ENCODE measurements at regions not wholly inside any gene's neighbourhood (a gene's known extent, or its start where the extent isn't known, plus 50 kb on each side); places are given as distances from the start of the nearest gene placed in this dataset.
"Not testable (repeated sequence)": the region's sequence is repeated elsewhere in the genome, so short reads cannot be mapped to it uniquely, and the experiment has no call there.

DNA sequence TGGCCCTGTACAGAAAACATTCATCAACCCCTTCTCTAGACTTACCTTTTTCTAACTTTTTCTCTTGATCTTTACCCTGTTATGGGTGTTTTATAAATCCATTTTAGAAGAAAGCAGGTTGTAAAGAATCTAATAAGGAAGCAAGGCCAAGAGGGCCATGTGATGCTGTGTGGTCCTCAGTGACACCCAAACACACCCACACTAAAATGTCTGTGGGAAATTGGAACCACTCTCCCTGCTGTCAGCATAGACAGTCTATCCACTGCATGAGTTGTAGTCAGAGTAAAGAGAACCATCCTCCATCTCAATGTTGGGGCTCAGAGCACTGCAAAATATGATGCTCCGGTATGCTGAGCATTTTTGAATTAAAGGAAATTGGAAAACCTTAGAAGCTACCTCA lies 235.5 kb downstream of the SKIDA1 start:
- no peak for FAIRE-seq

DNA sequence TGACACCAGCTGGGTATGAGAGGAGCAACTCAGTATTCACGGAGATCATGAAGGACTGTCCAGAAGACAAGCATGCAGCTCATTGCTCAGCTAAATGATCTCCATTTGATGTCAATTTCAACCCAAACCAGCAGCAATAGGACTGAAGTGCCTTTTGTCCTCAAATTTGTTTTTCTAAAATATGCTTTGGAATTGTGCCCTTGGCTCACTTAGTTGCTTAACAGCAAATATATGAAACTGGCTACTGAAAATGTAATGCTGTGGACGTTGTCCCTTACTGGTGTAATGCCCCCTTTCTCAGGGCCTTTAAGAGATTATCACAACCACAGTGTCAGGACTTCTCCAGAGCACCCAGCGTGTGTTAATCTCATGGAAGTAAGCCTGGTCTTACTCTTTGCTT lies 236.2 kb downstream of the SKIDA1 start:
- no peak for FAIRE-seq

DNA sequence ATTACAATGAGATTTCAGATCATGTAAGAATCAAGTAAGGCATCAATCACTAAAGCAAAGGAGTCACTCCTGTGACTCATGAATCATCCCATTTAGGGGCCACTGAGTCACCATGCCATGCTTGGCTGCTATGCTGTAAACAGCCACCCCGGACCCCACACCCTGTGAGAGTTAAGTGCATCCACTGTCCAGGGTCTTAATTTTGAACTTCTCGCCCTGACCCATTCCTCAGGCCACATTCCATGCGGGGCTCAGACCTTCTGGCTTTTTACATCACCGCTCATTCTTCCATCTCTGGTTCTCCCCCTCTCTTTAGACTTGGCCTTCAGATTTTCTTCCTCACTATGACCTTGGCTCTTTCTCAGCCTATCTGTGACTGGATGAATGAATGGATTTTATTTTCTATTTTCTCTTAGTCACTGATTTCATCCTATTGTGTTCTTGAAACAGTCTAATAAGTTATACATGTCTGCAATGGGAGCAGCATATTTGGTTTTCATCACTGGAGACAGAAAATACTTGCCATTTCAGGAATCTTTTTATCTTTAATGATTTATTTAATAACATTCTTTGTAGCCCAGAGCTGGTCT lies 239.6 kb downstream of the SKIDA1 start:
- no peak for FAIRE-seq

DNA sequence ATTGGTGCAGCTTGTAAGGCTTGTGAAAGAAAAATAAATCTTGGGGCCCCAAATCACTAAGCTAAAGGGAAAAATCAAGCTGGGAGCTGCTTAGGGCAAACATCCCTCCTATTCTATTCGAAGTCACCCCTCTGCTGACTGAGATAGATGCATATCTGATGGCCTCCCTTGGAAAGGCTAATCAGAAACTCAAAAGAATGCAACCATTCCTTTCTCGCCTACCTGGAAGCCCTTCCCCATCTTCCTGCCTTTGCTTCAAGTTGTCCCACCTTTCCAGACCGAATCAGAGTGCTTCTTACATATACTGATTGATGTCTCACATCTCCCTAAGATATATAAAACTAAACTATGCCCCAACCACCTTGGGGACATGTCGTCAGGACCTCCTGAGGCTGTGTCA lies 240.3 kb downstream of the SKIDA1 start:
- FAIRE-seq: no peak

DNA sequence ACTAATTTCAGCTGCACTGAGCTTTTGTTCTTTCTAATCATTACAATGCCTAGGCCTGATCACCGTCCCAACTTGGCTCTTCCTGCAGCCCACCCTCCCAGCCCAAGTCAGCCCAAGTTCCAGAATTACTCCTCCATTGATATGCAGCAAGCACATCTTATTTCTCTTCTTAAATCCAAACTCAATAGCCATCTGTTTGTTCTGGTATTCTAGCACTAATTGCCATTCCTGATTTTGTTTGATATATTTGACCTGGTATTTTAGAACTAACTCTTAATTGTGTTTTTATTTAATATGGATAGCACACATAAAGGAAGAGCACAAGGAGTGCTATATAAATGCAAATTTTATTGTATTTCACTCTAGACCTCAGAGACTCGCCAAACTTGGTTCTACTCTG lies 241.2 kb downstream of the SKIDA1 start:
- FAIRE-seq: no peak

DNA sequence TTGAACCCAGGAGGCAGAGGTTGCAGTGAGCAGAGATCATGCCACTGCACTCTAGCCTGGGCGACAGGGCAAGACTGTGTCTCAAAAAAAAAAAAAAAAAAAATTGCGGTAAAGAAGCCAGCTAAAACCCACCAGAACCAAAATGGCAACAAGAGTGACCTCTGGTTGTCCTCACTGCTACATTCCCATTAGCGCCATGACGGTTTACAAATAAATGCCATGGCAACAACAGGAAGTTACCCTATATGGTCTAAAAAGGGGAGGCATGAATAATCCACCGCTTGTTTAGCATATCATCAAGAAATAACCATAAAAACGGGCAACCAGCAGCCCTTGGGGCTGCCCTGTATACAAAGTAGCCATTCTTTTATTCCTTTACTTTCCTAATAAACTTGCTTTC lies 242.4 kb downstream of the SKIDA1 start:
- not testable (repeated sequence) for FAIRE-seq

DNA sequence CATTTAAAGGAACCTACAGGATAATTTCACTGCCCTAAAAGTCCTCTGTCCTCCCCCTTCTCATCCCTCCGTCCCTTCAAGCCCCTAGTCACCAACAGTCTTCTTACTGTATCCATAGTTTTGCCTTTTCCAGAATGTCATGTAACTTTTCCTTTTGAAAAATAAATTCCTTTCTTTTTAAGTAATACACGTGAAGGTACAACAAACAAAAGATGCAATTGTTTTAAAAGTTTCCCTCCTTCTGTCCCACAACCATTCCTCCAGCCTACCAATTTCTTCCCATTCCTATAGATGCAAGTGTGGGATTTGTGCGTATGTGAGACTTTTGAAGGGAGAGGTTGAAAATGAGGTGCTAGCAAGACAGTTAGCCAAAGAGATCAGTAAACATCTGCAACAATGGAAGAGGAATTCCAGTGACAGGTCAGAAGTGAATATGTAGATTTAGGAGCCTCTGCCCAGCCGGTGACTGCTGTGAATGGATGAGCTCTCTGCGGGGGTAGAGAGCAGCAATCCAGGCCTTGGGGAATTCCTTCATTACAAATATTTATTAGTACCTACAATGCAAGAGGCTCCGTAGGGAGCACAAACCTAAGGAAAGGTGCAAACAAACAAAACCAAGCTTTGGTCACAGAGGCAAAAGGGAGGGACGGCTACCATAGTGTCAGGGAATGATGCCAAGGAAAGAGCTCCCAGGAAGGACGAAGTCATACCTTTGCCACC lies 243.6 kb downstream of the SKIDA1 start:
- FAIRE-seq: no peak

DNA sequence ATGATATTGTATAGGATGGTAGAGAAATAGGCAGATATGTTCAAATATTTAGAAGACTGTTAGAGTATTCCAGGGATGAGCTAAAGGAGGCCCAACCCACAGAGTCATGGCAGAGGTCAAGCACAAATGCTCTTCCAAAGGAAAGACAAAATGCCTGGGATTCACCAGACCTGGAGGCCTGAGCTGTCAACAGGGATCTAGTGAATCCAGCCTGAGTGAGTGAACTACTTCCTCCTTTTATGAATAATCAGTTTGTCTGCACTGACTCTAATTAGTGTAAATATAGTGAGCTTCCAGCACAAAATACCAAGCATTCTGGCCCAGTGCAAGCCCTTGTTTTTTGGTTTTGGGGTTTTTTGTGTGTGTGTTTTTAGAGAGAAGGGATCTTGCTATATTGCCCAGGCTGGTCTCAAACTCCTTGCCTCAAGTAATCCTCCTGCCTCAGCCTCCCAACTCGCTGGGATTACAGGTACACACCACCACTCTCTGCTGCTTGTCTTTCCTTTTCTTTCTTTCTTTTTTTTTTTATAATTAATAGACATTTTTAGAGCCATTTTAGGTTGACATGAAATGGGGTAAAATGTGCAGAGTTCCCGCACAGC lies 244.4 kb downstream of the SKIDA1 start:
- no peak for FAIRE-seq

DNA sequence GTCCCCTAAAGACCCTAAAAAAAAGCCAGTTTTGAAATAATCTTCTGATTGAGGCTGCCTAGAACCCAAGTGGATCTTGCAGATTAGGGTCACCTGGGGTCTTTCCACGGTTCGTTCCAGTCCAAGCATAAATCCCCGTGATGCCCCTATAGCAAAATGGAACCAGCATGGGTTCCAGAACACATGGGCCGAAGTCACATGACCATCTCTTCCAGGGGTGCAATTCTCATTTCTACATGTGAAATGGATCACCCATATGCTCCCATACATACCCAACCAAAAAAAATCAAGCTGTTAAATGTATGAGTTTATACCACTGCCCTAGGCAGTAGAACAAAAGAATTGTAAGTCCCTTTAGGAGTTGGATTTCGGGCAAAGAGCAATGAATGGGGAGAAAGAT lies 245.4 kb downstream of the SKIDA1 start:
- FAIRE-seq: no peak

DNA sequence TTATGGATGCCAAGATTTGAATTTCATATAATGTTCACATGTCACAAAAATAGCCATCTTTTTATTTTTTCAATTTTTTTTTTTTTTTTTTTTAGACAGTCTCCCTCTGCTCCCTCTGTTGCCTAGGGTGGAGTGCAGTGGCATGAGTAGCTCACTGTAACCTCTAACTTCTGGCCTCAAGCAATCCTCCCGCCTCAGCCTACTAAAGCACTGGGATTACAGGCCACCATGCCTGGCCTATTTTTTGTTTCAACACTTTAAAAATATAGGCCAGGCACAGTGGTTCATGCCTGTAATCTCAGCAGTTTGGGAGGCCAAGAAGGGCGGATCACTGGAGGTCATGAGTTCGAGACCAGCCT lies 246.3 kb downstream of the SKIDA1 start:
- FAIRE-seq: no peak

DNA sequence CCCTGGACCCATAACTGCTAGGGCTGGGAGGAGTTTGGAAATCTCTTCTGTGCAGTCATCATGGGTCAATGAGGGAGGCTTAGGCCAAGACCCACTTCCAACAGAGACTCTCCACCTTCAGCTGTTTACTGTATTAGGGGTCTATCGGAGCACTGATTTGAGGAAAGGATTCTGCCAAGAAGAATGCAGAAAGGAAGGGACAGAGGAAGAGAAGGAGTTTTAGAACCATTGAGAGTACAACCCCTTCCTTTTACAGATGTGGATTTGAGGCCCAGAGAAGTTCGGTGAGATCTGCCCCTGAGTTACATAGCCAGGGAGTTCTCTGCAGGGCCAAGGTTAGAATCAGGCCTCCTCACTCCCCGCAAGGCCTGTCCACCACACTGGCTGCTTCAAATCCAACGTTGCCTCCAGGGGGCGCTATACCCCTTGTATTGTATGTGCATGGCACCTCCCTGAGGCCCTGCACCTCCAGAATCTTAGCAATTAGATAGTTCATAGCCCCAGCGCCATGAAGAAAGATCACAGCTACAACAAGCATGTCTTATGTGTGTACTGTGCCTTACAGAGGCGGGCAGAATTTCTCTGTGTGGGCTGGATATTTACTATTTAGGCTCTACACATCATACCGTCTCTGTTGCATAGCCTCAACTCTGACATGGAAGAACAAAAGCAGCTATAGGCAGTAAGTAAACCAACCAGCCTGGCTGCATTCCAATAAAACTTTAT lies 246.8 kb downstream of the SKIDA1 start:
- FAIRE-seq: no peak

DNA sequence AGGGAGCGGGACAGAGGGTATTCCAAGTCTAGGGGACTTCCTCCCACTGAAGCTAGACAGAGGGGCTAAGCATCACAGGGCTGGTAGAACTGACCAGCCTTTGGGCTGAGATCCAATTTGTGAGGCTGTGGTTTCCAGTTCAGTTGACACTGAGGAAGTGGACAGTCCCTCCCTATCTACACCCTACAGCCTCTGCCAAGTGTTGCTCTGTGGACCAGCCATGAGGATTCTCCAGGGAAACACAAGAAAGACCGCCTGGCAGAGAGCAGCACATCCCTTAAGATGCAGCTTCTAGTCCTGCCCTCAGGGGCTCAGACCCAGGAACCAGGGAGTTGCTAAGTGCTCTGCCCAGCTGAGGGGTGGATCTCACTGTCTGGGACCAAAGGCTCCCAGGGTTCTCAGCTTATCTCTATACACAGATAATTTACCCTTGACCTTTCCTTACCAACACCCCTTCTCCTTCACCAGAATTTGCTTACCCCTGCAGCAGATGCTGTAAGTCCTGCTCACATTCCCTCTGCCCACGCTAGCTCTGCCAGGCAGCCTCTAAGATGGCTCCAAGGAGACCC lies 252.0 kb downstream of the SKIDA1 start:
- no peak for FAIRE-seq

DNA sequence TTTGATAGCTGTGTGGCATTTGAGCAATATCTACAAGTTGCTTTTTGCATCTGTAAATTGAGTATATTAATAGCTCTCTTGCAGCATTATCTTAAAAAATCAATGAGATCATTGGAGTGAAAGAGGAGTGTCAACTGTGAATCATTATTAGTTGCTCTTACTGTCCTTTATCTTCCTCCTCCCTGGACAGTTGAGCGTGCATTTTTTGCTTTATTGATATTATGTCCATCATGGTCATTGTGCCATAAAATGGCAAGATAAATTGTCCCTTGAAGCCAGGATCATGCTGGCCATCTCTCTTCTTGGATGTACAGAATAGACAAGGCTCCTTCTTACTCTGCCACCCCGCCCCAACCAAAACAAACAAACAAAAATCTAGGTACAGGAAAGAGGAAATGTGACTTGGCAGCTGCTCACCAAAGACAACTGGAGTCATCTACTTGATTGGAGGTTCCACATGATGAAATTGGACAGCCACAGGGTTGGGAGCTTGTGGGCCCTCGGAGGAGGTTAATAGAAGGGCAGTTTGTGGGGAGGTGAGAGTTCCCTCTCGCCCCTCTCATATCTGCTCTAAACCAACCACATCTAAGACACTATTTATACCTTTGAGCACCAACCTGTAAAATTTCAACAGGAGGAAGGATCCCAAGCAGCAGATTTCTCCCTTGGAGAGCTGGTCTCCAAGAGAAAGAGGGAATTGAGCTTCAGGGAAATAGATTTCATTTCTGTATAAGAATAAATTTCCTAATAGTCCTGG lies 252.7 kb downstream of the SKIDA1 start:
- FAIRE-seq: no peak

DNA sequence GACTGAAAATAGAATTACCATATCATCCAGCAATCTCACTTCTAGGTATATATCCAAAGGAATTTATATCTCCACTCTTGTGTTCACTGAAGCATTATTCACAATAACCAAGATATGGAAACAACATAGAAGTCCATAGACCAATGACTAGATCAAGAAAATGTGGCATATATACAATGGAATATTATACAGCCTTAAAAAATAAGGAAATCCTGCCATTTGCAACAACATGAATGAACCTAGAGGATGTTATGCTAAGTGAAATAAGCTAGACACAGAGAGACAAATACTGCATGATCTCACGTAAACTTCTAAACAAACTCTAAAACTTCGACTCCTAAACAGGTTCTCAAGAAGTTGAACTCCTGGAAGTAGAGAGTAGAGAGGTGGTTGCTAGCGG lies 254.5 kb downstream of the SKIDA1 start:
- FAIRE-seq: no peak

DNA sequence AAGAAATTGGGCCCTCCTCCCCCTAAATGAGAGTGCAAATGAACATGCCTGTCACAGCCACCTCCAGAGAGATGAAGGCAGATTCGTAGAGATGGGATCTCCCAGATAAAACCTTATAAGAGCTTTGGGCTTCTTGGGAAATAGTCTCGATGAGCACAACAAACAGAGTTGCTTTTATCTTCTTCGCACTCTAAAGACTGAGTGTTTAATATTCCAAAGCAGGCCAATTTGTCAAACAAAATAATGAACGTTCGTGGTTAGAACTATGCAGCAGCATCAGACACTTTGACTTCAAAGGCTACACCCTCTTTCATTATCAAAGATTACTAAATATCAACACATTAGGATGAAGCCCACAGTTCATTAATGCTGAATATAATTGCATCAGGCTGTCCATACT lies 256.2 kb downstream of the SKIDA1 start:
- no peak for FAIRE-seq

DNA sequence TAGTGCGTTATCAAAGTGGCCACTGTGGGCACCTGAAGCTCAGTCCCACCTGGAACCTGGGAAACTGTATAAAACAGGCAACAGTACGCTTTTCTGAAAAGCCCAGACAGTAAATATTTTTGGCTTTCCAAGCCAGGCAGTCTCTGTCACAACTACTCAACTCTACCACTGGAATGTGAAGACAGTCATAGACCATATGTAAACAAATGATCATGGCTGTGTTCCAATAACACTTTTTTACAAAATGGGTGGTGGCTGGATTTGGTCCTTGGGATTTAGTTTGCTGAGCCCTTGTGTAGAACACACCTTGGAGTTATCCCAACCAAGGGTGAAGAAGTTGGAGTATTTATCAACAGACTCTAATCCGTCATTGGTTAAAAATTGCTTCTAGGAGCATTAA lies 259.9 kb downstream of the SKIDA1 start:
- FAIRE-seq: no peak

DNA sequence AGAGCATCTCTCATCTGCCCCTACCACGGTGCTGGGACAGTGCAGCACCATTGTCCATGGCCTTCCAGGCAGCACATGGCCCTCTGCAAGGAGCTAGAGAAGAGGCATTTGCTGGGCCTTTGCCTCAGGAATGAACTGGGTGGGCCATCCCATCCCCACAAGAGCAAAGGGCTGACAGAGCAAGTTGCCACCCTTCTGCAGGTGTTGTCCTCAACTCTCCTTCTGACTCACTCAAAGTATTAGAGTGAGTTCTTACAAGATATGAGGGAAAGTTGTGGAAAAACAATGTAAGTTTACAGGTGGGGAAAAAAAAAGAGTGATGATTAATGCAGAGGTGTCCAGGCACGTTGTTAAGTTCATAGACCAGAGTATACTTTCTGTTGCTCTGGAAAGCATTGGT lies 261.2 kb downstream of the SKIDA1 start:
- FAIRE-seq: no peak

DNA sequence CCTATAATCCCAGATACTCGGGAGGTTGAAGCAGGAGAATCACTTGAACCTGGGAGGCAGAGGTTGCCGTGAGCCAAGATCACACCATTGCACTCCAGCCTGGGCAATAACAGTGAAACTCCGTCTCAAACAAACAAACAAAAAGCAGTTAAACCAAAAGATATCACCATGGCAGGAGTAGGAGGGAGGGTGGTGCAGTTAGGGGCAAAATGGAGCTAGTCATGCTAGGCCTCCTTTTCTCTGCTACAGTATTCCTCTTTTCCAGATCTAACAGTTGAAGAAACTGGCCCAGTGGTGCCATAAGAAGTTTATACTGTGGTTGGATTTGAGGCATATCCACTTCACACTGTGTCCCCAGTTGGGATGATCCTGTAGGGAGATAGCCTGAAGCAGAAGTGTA lies 261.6 kb downstream of the SKIDA1 start:
- no peak for FAIRE-seq

DNA sequence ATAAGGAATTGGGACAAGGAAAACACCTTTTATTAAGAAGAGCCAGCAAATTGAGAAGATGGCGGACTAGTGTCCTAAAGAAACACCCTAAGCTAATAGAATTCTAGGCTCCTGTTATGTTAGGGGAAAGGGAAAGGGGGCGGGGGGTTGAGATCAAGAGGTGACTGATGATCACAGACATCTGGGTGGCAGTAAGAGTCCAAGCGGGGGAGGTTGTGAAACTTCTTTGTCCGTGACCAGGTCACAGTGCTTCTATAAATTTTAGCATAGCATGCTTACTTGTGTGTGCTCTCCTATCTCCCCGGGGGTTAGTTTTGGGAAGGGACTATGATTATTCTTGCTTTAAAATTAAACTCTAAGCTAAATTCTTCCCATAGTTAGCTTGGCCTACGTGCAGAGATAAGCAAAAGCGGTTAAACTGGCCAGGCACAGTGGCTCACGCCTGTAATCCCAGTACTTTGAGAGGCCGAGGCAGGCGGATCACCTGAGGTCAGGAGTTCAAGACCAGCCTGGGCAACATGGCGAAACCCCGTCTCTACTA lies 262.1 kb downstream of the SKIDA1 start:
- FAIRE-seq: no peak

DNA sequence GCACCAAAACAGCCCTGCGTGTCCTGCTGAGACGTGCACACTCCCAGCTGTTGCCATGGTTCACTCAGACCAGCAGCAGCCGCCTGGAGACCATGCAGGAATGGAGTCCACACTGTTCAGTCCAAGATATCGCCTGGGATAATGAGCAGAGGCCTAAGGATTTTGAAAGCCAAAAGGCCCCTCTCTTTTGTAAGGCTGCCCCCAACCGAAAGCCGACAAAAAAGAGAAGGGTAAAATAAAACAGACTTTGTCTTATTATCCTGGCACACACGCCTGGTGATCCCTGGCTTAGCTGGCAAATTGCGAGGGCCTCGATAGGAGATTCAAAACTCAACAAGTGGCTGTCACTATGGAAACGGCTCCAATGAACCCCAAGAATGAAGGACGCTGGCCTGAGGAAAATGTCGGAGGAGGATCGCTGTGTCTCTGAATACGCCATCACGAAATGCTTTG lies 263.6 kb downstream of the SKIDA1 start:
- FAIRE-seq: no peak

DNA sequence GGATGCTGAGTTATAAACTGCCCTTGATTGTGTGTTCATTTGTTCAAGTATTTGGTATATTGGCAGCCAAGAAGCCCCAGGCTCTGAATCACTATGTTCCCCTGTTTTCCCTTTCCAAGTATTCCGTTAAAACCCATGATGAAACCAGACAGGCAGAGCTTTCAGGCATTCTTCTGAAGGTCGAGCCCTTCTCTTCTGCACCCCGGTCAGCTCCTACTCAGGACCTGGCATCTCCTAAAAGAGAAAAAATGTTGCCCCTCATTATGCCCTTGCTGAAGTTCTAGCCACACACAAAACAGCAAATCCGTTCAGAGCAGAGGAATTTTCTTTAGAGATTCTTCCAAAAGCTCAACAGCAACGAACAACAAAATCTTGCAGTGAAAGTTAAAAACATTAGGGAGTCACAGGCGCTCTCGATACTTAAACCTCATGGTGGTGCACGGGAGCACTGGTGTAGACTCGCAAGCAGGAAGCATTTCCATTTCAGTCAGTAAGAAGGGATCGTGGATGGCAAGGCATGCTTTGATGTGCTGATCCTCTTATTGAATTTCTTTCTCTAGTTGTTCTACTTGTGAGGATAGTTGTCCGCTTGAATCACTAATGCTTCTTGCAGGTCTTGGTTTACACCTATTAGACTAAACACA lies 264.9 kb downstream of the SKIDA1 start:
- FAIRE-seq: no peak

DNA sequence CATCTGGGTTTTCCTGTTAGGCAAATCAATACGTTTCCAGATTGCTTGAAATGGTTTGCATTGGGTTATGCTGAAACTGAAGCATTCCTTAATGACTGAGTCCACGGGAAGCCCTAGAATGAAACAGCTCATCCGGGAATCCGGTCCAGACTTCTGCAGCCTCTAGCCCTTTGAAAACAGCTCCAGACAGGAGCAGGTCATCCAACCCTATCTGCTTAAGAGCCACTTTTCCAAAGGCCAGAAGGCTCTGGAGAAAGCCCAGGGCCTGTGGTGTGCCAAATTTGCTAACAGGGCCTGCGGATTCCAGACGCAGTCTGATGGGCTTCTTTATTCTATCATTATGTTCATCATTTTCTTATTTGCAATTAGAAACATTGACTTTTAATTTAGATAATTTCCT lies 265.4 kb downstream of the SKIDA1 start:
- no peak for FAIRE-seq
